ENCODE measurements at regions not wholly inside any gene's neighbourhood (a gene's known extent, or its start where the extent isn't known, plus 50 kb on each side); places are given as distances from the start of the nearest gene placed in this dataset.

- DNase-seq (ENCODE audit: low read depth), result no peak
Observed at GRCh38 chr14:85273099-85273677, 256.8 kb upstream of the FLRT2 start.

- DNase-seq (ENCODE audit: low read depth), result no peak
Observed at GRCh38 chr14:85273952-85274351, 256.0 kb upstream of the FLRT2 start.

GRCh38 chr14:85276161-85276978, 253.6 kb upstream of the FLRT2 start:
- no peak for DNase-seq (ENCODE audit: low read depth)

GRCh38 chr14:85276979-85277228, 253.0 kb upstream of the FLRT2 start:
- DNase-seq (ENCODE audit: low read depth), result no peak

GRCh38 chr14:85279407-85279806, 250.5 kb upstream of the FLRT2 start:
- DNase-seq (ENCODE audit: low read depth), result no peak

- no peak for DNase-seq (ENCODE audit: low read depth)
Observed at GRCh38 chr14:85280074-85280473, 249.9 kb upstream of the FLRT2 start.

- no peak for DNase-seq (ENCODE audit: low read depth)
Observed at GRCh38 chr14:85281921-85282320, 248.0 kb upstream of the FLRT2 start.

GRCh38 chr14:85288041-85288440, 241.9 kb upstream of the FLRT2 start:
- DNase-seq (ENCODE audit: low read depth), result no peak

GRCh38 chr14:85291731-85292130, 238.2 kb upstream of the FLRT2 start:
- no peak for DNase-seq (ENCODE audit: low read depth)

- DNase-seq (ENCODE audit: low read depth), result no peak
Observed at GRCh38 chr14:85293612-85294234, 236.2 kb upstream of the FLRT2 start.

GRCh38 chr14:85295318-85295717, 234.6 kb upstream of the FLRT2 start:
- DNase-seq (ENCODE audit: low read depth), result no peak

- DNase-seq (ENCODE audit: low read depth), result no peak
Observed at GRCh38 chr14:85296456-85297210, 233.3 kb upstream of the FLRT2 start.

GRCh38 chr14:85300107-85300506, 229.8 kb upstream of the FLRT2 start:
- no peak for DNase-seq (ENCODE audit: low read depth)

GRCh38 chr14:85301506-85301905, 228.4 kb upstream of the FLRT2 start:
- DNase-seq (ENCODE audit: low read depth), result no peak

GRCh38 chr14:85306024-85306423, 223.9 kb upstream of the FLRT2 start:
- no peak for DNase-seq (ENCODE audit: low read depth)

GRCh38 chr14:85308531-85309300, 221.2 kb upstream of the FLRT2 start:
- no peak for DNase-seq (ENCODE audit: low read depth)

- no peak for DNase-seq (ENCODE audit: low read depth)
Observed at GRCh38 chr14:85310491-85311272, 219.3 kb upstream of the FLRT2 start.

- DNase-seq (ENCODE audit: low read depth), result no peak
Observed at GRCh38 chr14:85313560-85314207, 216.3 kb upstream of the FLRT2 start.

- DNase-seq (ENCODE audit: low read depth), result no peak
Observed at GRCh38 chr14:85315290-85315689, 214.7 kb upstream of the FLRT2 start.

- no peak for DNase-seq (ENCODE audit: low read depth)
Observed at GRCh38 chr14:85315733-85316290, 214.1 kb upstream of the FLRT2 start.
